ENCODE measurements at regions not wholly inside any gene's neighbourhood (a gene's known extent, or its start where the extent isn't known, plus 50 kb on each side); places are given as distances from the start of the nearest gene placed in this dataset.

DNA sequence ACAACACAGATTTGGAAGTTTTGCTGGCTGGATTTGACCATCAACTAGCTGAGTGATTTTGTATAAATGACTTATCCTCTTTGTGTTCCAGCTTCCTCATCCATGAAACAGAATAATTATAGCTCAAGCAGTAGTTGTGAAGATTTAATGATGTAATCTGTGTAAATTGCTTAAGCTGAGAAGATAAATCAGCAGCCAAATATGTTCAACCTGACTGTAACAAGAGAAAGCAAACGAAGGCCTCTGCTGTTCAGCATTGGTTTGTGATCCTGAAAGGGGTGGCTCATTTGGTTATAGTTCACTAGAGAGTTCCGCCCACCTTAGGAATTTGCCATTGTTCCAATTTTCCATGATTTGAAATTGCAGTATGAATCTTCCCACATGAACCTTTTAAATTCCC is 75.7 kb upstream of the CCDC112 start:
- Histone ChIP-seq H2BK15ac (ENCODE audit: low read depth, low read length) (no peak overlapping the region), H2AFZ (replicated peaks; ENCODE audit: low read length, poor library complexity) (no peak overlapping the region), H3K27me3 (ENCODE audit: control insufficient read depth, insufficient read depth, low read length) (no peaks in the 10 kb centered on the region), H4K8ac (ENCODE audit: low read depth in 2 of 2, low read length in 2 of 2) (no peak overlapping the region), H3K14ac (replicated peaks; ENCODE audit: low read depth, low read length) (no peak overlapping the region), H3K4me1 (ENCODE audit: control insufficient read depth, insufficient read depth, low read length) (no peaks in the 10 kb centered on the region; the same call in 1 of the 2 replicates), H4K91ac (ENCODE audit: insufficient read depth, low read depth, low read length) (no peak overlapping the region), H3K56ac (ENCODE audit: extremely low read depth, insufficient read depth, low read length) (no peak overlapping the region), H2BK5ac (ENCODE audit: low read depth, low read length, poor library complexity, severe bottlenecking) (no peak overlapping the region), H2AK9ac (replicated peaks; ENCODE audit: low read depth, low read length, poor library complexity) (no peak overlapping the region), H3K18ac (ENCODE audit: low read depth, low read length) (no peak overlapping the region), H2BK120ac (ENCODE audit: low read depth, low read length) (no peak overlapping the region), H3K36me3 (ENCODE audit: control insufficient read depth, insufficient read depth, low read length) (no peaks in the 10 kb centered on the region), H4K5ac (ENCODE audit: low read depth, low read length) (no peak overlapping the region), H3K79me1 (ENCODE audit: low read depth in 1 of 2, low read length in 2 of 2) (no peaks in the 10 kb centered on the region), H3K9me1 (ENCODE audit: insufficient read depth, low read length) (no peaks in the 10 kb centered on the region), H3K4ac (ENCODE audit: low read depth, low read length) (no peak overlapping the region), H3K4me2 (ENCODE audit: low read depth, low read length) (no peak overlapping the region), H3K23ac (ENCODE audit: low read depth, low read length) (no peak overlapping the region), H3K27ac (ENCODE audit: insufficient read depth, low read length) (no peak overlapping the region), H2AK5ac (ENCODE audit: low read depth, low read length) (no peak overlapping the region), H3K9me3 (ENCODE audit: control insufficient read depth, insufficient read depth, low read length) (no peaks in the 10 kb centered on the region), H3K9ac (ENCODE audit: low read depth, low read length) (no peak overlapping the region), H4K20me1 (ENCODE audit: insufficient read depth, low read length) (no peaks in the 10 kb centered on the region), H3K4me3 (ENCODE audit: insufficient read depth, low read depth, low read length) (no peak overlapping the region), H2BK20ac (ENCODE audit: low read depth, low read length) (no peak overlapping the region)
- in situ Hi-C loops (cut with MboI; ENCODE audit: low sequenced_read_pairs): no loop called here
- no TSS peak for BruUV-seq (replicated peaks)
- no peak for DNase-seq
- ATAC-seq (ENCODE audit: low read depth): no peak
- no CpG with 5 or more reads among the region's 2 CpGs for WGBS, 2 experiments (ENCODE audit: extremely low coverage in 2 of 2, insufficient read length in 1 of 2)
- TF ChIP-seq FOS (IDR thresholded peaks at IDR 0.05; ENCODE audit: low read depth, low read length): no peak
- TF ChIP-seq, protein P1, sequence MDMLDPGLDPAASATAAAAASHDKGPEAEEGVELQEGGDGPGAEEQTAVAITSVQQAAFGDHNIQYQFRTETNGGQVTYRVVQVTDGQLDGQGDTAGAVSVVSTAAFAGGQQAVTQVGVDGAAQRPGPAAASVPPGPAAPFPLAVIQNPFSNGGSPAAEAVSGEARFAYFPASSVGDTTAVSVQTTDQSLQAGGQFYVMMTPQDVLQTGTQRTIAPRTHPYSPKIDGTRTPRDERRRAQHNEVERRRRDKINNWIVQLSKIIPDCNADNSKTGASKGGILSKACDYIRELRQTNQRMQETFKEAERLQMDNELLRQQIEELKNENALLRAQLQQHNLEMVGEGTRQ (IDR thresholded peaks at IDR 0.05; ENCODE audit: low read depth, low read length): no peak
- TF ChIP-seq, protein P2, sequence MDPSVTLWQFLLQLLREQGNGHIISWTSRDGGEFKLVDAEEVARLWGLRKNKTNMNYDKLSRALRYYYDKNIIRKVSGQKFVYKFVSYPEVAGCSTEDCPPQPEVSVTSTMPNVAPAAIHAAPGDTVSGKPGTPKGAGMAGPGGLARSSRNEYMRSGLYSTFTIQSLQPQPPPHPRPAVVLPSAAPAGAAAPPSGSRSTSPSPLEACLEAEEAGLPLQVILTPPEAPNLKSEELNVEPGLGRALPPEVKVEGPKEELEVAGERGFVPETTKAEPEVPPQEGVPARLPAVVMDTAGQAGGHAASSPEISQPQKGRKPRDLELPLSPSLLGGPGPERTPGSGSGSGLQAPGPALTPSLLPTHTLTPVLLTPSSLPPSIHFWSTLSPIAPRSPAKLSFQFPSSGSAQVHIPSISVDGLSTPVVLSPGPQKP (IDR thresholded peaks at IDR 0.05; ENCODE audit: borderline replicate concordance, low read depth, low read length): no peak
- TF ChIP-seq POLR2A (IDR thresholded peaks at IDR 0.05; ENCODE audit: low read depth, low read length): no peak
- no peak for TF ChIP-seq CEBPB (IDR thresholded peaks at IDR 0.05; ENCODE audit: low read depth, low read length)
- no peak for TF ChIP-seq MXI1 (IDR thresholded peaks at IDR 0.05; ENCODE audit: borderline replicate concordance, low read depth, low read length)
- ChIA-PET CTCF (no interaction called here), POLR2A (ENCODE audit: unreplicated experiment) (no interaction called here)
- dilution Hi-C loops (cut with HindIII; ENCODE audit: low sequenced_read_pairs, unreplicated experiment): no loop called here
- intact Hi-C loops (cut with micrococcal nuclease): no loop called here

Measured in IMR-90 (cell line).